ENCODE measurements at regions not wholly inside any gene's neighbourhood (a gene's known extent, or its start where the extent isn't known, plus 50 kb on each side); places are given as distances from the start of the nearest gene placed in this dataset.

- Histone ChIP-seq H3K27me3 (replicated peaks in 1 of 4; ENCODE audit: control extremely low read depth in 1 of 4, control insufficient read depth in 3 of 4, insufficient read depth in 4 of 4, low read length in 3 of 4) (peaks cover 0 to 4% (median 0%) of the 10 kb centered on the region in 4 experiments), H3K9ac (ENCODE audit: low read length) (no peak overlapping the region), H3K4me2 (replicated peaks; ENCODE audit: low read depth, low read length, poor library complexity, severe bottlenecking) (no peak overlapping the region), H3K27ac (ENCODE audit: low read length in 2 of 2) (no peak overlapping the region), H4K20me1 (ENCODE audit: control insufficient read depth, insufficient read depth, low read length, poor library complexity, severe bottlenecking) (no peaks in the 10 kb centered on the region), H2AFZ (ENCODE audit: insufficient read depth, low read depth, low read length, poor library complexity, severe bottlenecking) (no peak overlapping the region), H3K9me3 (ENCODE audit: control extremely low read depth in 1 of 3, control insufficient read depth in 2 of 3, insufficient read depth in 1 of 3, low read length in 2 of 3) (no peaks in the 10 kb centered on the region), H3K79me2 (ENCODE audit: control insufficient read depth, insufficient read depth, low read length) (no peaks in the 10 kb centered on the region), H3K4me3 (ENCODE audit: control extremely low read depth in 1 of 5, extremely low read depth in 1 of 5, insufficient read depth in 1 of 5, low read depth in 2 of 5, low read length in 4 of 5) (no peak overlapping the region), H3K4me1 (ENCODE audit: control insufficient read depth in 2 of 2, insufficient read depth in 2 of 2, low read length in 2 of 2) (no peaks in the 10 kb centered on the region), H3K36me3 (replicated peaks in 1 of 2; ENCODE audit: control extremely low read depth in 1 of 2, control insufficient read depth in 1 of 2, extremely low read depth in 1 of 2, insufficient read depth in 2 of 2, low read length in 1 of 2) (no peaks in the 10 kb centered on the region)
- H3K4me1 Mint-ChIP-seq: no peaks in the 10 kb centered on the region
- ChIA-PET POLR2A (no interaction called here), CTCF (no interaction called here)
- no peaks in the 10 kb centered on the region for H3K9me3 Mint-ChIP-seq (ENCODE audit: insufficient read depth)
- TF ChIP-seq CTCF (IDR thresholded peaks at IDR 0.05): no peak
- TF ChIP-seq EZH2 (IDR thresholded peaks at IDR 0.05; ENCODE audit: borderline replicate concordance, insufficient read depth, low read depth, low read length, poor library complexity, severe bottlenecking): no peak
- 87% methylated on average over 10 of the region's 11 CpGs for WGBS (ENCODE audit: insufficient coverage)
- H3K27ac Mint-ChIP-seq: no peak overlapping the region
- H3K4me3 Mint-ChIP-seq: no peak overlapping the region
- ATAC-seq (ENCODE audit: low read depth): no peak
- H3K27me3 Mint-ChIP-seq: peaks cover 36% of the 10 kb centered on the region
- intact Hi-C loops (cut with micrococcal nuclease): no loop called here
- no peak for DNase-seq
Measured at GRCh38 chr1:22249928-22250680, 107.2 kb upstream of the WNT4 start.

GRCh38 chr1:22250724-22251123, 107.8 kb upstream of the WNT4 start:
- 83% methylated on average over 9 of the region's 11 CpGs for WGBS (ENCODE audit: insufficient coverage)

More at GRCh38 chr1:22250724-22251123, 107.8 kb upstream of the WNT4 start:
- H3K4me3 ChIP-seq (ENCODE audit: control extremely low read depth in 1 of 5, extremely low read depth in 1 of 5, insufficient read depth in 1 of 5, low read depth in 2 of 5, low read length in 4 of 5): no peak overlapping the region
- no peak overlapping the region for H3K27ac ChIP-seq (ENCODE audit: low read length in 2 of 2)
- H3K9me3 ChIP-seq (ENCODE audit: control extremely low read depth in 1 of 3, control insufficient read depth in 2 of 3, insufficient read depth in 1 of 3, low read length in 2 of 3): no peaks in the 10 kb centered on the region
- Mint-ChIP-seq H3K27ac (no peak overlapping the region), H3K4me3 (no peak overlapping the region), H3K27me3 (peaks cover 36% of the 10 kb centered on the region), H3K4me1 (no peaks in the 10 kb centered on the region), H3K9me3 (ENCODE audit: insufficient read depth) (no peaks in the 10 kb centered on the region)
- no peaks in the 10 kb centered on the region for H3K36me3 ChIP-seq (replicated peaks in 1 of 2; ENCODE audit: control extremely low read depth in 1 of 2, control insufficient read depth in 1 of 2, extremely low read depth in 1 of 2, insufficient read depth in 2 of 2, low read length in 1 of 2)
- H3K4me1 ChIP-seq (ENCODE audit: control insufficient read depth in 2 of 2, insufficient read depth in 2 of 2, low read length in 2 of 2): no peaks in the 10 kb centered on the region
- CTCF ChIA-PET: no interaction called here
- DNase-seq (no peak), ATAC-seq (ENCODE audit: low read depth) (no peak)
- H3K4me2 ChIP-seq (replicated peaks; ENCODE audit: low read depth, low read length, poor library complexity, severe bottlenecking): no peak overlapping the region
- intact Hi-C loops (cut with micrococcal nuclease): no loop called here
- peaks cover 0 to 4% (median 0%) of the 10 kb centered on the region in 4 experiments for H3K27me3 ChIP-seq (replicated peaks in 1 of 4; ENCODE audit: control extremely low read depth in 1 of 4, control insufficient read depth in 3 of 4, insufficient read depth in 4 of 4, low read length in 3 of 4)
- POLR2A ChIA-PET: no interaction called here
- TF ChIP-seq EZH2 (IDR thresholded peaks at IDR 0.05; ENCODE audit: borderline replicate concordance, insufficient read depth, low read depth, low read length, poor library complexity, severe bottlenecking) (no peak), CTCF (IDR thresholded peaks at IDR 0.05) (no peak)
- H4K20me1 ChIP-seq (ENCODE audit: control insufficient read depth, insufficient read depth, low read length, poor library complexity, severe bottlenecking): no peaks in the 10 kb centered on the region
- H2AFZ ChIP-seq (ENCODE audit: insufficient read depth, low read depth, low read length, poor library complexity, severe bottlenecking): no peak overlapping the region
- H3K9ac ChIP-seq (ENCODE audit: low read length): no peak overlapping the region
- H3K79me2 ChIP-seq (ENCODE audit: control insufficient read depth, insufficient read depth, low read length): no peaks in the 10 kb centered on the region
